GM04504 (cell line): ENCODE measurements at regions not wholly inside any gene's neighbourhood (a gene's known extent, or its start where the extent isn't known, plus 50 kb on each side); places are given as distances from the start of the nearest gene placed in this dataset.
"Not testable (repeated sequence)": the region's sequence is repeated elsewhere in the genome, so short reads cannot be mapped to it uniquely, and the experiment has no call there.

Experiments
- DNase-seq: peaks from one replicate; pipeline ENCODE4 v3.0.0-alpha.2; 2012; ENCODE audit warnings: low read depth

DNA sequence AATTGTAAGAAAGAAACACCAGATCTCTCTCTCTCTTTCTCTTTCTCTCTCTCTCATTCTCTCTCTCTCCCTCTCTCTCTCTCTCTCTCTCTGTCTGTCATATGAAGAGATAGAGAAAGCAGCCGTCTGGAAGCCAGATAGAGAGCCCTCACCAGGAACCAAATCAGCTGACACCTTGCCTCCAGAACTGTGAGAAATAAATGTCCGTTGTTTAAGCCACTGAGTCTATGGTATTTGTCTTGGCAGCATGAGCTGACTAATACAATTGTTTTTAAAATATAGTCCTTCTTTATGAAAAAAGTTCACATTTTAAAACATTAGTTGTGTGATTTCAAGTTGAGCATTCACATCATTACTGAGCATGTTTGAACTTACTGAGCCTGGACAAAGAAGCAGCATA lies 275.6 kb downstream of the CETN3 start:
- no peak for DNase-seq

DNA sequence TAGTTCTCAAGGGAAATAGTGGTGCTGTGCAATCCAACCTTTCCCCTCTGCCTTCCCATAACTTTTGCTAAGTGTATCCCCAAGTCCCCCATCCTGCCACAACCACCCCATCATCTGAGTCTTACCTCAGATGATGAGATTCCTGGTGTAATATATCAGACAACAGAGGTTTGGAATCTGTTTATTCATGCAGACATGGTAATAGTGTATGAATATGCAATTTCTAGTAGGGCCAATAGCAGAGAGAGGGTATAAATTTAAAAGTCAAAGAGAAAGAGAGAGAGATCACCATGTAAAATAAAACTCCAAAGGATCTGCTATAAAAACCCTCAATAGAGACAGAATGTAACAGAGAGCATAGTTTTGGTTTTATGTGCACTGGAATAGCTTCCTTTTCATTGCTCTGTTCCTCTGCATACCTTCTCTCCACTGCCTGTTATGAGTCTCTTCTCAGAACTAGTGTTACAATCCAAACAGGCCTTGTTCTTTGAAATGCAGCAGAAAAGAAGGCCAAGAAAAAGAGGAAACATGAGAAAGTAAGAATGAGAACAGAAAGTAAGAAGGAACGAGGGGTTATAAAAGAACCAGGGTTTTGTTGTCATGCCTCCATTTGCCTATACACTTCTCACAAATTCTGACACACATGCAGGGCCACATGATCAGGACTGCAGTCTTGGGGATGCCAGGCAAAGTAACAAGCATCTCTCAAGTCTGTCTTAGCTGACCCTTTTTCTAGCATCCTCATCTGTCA lies 278.0 kb downstream of the CETN3 start:
- no peak for DNase-seq

DNA sequence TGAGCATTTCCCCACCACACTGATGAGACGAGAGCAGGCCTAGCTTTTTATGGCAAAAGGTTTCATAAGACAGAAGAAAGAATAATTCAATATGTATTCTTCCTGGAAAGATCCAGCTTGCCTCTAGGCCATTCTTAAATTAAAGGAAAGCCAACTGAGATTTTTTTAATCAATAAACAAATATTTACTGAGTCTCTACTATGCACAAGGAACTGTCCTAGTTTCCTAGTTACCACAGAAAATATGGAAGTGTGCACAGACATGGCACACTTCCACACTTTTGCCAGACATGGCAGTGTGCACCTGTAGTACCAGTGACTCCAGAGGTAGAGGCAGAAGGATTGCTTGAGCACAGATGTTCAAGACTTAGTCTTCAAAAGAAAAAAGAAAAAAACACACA lies 281.0 kb downstream of the CETN3 start:
- no peak for DNase-seq

DNA sequence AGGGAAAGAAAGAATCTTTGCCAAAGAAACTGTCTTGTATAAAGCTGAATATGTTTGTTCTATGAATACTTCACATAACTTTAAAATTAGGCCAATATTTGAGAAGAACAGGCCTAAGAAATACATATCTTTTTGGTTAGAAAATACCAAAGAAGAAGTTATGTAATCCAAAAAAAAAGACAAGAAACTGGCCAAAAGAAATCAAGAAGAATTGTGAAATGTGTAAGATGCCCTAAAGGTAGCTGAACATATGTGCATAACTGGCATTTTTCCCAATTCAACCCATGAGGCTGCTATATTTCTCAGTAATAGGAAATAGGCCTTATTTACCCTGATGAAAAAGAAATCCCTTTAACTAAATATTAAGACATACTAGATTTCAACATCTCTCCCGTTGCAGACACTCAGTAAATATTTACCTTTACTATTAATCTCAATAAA lies 290.0 kb downstream of the CETN3 start:
- no peak for DNase-seq

DNA sequence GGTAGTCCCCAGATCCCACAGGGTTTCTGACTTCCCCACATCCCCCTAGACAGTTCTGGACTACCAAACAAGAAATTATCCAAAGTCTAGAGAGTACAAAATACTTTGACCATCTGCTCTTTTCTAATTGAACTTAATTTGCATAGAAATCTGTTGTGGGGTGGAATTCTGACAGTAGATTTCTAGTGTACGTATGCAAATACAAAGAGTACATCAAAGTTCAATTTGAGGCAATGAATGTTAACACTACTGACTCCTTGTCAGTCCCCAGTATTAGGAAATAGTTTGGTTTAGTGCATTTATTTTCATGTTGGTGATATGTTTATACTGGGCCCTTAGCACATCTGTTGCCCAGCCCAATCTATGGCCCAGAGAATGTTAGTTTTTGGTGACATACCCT lies 292.6 kb downstream of the CETN3 start:
- DNase-seq = no peak

- no peak for DNase-seq
Observed at GRCh38 chr5:90113108-90113507, 296.4 kb downstream of the CETN3 start.

- no peak for DNase-seq
Observed at GRCh38 chr5:90112033-90112692, 297.4 kb downstream of the CETN3 start.

DNA sequence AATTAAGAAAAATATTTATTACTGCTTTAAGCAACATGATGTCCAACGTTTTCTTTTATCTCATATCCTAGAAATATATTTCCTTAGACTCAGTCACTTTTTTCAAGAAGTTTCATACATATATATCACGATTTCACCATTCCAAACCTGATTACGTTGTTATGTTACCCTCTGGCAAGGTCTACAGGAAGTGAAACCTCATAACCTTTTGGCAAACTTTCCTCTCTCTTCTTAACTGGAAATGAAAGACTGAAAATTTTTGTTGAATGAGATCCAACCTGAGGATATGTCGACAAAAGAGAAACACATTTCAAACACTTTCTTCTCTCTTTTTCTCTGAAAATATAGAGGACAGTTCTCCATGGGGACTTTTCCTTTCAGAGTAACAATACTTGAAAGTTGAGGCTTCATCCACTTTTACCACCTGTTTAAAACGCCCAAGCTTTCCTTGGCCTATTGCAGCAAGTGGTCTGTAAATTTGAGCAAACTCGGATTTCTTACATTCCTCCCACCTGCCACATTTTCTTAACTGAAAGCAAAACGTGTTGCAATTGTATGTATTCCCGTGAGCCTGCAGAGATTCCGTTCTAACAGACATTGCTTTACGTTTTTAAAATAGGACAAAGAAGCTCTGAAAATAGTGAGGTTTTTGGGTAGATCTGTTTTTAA lies 298.1 kb downstream of the CETN3 start:
- DNase-seq = no peak

- no peak for DNase-seq
Observed at GRCh38 chr5:90109285-90109684, 300.3 kb downstream of the CETN3 start.

- DNase-seq = no peak
Observed at GRCh38 chr5:90099099-90099498, 310.5 kb downstream of the CETN3 start.

DNA sequence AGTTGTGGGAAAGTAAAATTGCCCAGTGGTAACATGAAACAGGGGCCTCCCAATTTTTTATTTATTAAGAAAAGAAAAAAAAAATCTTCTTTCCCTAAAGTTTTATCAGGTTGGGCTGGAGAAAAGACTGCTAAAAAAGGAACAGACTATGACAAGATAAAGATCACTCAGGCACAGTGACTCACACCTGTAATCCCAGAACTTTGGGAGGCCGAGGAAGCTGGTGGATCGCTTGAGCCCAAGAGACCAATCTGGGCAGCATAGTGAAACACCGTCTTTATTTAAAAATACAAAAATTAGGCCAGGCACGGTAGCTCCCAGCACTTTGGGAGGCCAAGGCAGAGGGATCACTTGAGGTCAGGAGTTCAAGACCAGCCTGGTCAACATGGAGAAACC lies 312.5 kb downstream of the CETN3 start:
- DNase-seq = no peak

- no peak for DNase-seq
Observed at GRCh38 chr5:90096415-90097081, 313.0 kb downstream of the CETN3 start.

DNA sequence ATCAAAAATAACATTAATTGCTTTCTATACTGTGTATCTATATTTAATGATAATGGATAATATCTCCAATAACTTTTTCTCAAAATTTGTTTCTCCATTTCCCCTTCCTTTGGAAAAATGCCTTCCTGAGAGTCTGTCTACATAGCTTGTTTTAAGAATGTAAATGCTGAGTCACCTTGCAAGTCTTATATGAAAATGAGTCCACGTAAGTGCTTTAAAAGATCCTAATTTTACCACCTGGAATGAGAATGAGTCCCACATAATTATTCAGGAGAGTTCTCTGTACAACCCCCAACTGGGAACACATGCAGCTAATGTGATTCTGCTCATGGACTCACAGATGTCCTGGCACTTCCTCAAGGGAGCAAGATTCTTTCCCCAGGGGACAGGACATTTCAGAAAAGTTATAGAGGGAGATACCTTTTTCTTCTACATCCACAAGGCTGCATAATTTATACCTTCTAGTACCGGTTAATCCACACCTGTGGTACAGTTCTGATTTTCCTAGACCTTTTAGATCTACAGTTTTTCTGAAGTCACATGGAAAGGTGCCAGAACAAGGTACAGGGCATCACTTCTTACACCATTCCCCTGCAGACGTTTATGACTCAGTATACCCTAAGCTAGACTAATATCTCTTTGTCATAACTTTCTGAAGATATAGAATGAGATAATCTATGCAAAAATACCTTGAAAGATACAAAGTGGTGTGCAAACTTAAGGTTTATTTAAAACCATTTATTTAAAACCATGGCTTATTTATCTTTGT lies 314.1 kb downstream of the CETN3 start:
- DNase-seq = no peak

GRCh38 chr5:90093751-90094485 lies 315.6 kb downstream of the CETN3 start:
- no peak for DNase-seq

GRCh38 chr5:90092734-90093133 lies 316.8 kb downstream of the CETN3 start:
- no peak for DNase-seq

- no peak for DNase-seq
Observed at GRCh38 chr5:90084342-90084741, 325.2 kb downstream of the CETN3 start.

DNA sequence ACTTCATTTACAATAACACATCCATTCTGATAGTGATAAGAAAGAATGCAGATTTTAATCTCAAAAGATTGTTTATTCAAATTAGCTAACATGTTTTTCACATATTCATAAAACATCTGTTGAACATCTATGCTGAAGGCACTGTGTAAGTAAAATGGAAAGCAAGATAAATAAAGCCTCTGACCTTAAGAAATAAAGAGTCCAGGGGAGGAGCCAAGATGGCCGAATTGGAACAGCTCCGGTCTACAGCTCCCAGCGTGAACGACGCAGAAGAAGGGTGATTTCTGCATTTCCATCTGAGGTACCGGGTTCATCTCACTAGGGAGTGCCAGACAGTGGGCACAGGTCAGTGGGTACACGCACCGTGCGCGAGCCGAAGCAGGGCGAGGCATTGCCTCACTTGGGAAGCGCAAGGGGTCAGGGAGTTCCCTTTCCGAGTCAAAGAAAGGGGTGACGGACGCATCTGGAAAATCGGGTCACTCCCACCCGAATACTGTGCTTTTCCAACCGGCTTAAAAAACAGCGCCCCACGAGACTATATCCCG lies 336.5 kb downstream of the CETN3 start:
- not testable (repeated sequence) for DNase-seq

- no peak for DNase-seq
Observed at GRCh38 chr5:90071656-90072055, 337.9 kb downstream of the CETN3 start.

GRCh38 chr5:90071066-90071465 lies 338.5 kb downstream of the CETN3 start:
- no peak for DNase-seq

DNA sequence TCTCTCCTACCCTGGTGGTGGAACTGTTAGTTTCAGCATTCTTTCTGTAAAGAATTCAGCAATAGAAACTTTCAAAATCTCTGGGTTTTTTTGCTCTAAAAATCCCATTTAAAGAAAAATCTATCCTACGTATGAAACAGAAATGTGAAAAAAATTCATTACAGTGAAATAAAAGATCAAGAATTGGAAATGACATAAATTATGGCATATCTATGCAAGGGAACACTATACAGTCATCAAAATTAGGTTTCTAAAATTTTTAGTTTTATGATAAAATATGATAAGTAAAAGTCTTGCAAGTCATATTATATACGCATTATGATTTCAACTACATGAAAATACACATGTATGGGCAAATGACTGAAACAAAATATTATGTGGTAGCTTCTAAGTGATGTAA lies 342.6 kb downstream of the CETN3 start:
- DNase-seq = no peak
